T-cell (primary cell): ENCODE measurements at regions not wholly inside any gene's neighbourhood (a gene's known extent, or its start where the extent isn't known, plus 50 kb on each side); places are given as distances from the start of the nearest gene placed in this dataset.

Experiments used
- ATAC-seq, 4 experiments: fragments of 200-7000 bp in 3 of 4; fragments of 150-1000 bp in 1 of 4; cut with Tn5 transposase; replicated peaks in 1 of 4; 1 replicate in 3 of 4; 2 replicates in 1 of 4; pipeline ENCODE4 v1.10.0; 2021; ENCODE audit warnings: moderate library complexity in 3 of 4, mild to moderate bottlenecking in 2 of 4, moderate number of reproducible peaks in 1 of 4
- CTCF ChIA-PET, 2 donors: fragments of 300-600 bp; sonication (Branson Sonifier 250); formaldehyde crosslinking; loops; one replicate each; lab custom pipeline; 2022; ENCODE audit warnings: antibody characterized with exemption in 2 of 2; lab: Charles Lee
- POLR2A ChIA-PET, 2 donors: fragments of 300-600 bp; sonication (Branson Sonifier 250); formaldehyde crosslinking; loops; one replicate each; lab custom pipeline; 2022; ENCODE audit warnings: antibody characterized with exemption in 2 of 2; lab: Charles Lee
- DNase-seq, 35 experiments: peaks; one replicate each; pipeline versions ENCODE4 v3.0.0 to v3.0.0-alpha.2; 2013 to 2023
- H3K27ac ChIP-seq: one replicate; pipeline ENCODE4 v1.5.1; 2013; ENCODE audit warnings: low read length
- H3K27me3 ChIP-seq, 2 experiments: replicated peaks in 1 of 2; 1 replicate in 1 of 2; 2 replicates in 1 of 2; pipeline versions ENCODE4 v1.6.1 to v1.7.0; 2013; ENCODE audit warnings: low read length in 1 of 2, mixed read lengths in 1 of 2; ENCODE audit not compliant: control insufficient read depth in 2 of 2, insufficient read depth in 2 of 2; ENCODE audit errors: extremely low read depth in 1 of 2
- H3K36me3 ChIP-seq, 2 donors: 1 replicate in 1 of 2; 2 replicates in 1 of 2; pipeline versions ENCODE4 v1.6.1 to v1.7.0; 2013; ENCODE audit warnings: low read length in 1 of 2; ENCODE audit not compliant: control insufficient read depth in 2 of 2, insufficient read depth in 1 of 2; ENCODE audit errors: extremely low read depth in 1 of 2
- H3K4me1 ChIP-seq, 2 experiments: 1 replicate in 1 of 2; 2 replicates in 1 of 2; pipeline versions ENCODE4 v1.6.1 to v1.7.0; 2013; ENCODE audit warnings: low read length in 2 of 2, mixed read lengths in 1 of 2; ENCODE audit not compliant: insufficient read depth in 2 of 2, control insufficient read depth in 1 of 2; ENCODE audit errors: extremely low read depth in 1 of 2
- H3K4me3 ChIP-seq, 2 donors: 1 replicate in 1 of 2; 2 replicates in 1 of 2; pipeline versions ENCODE4 v1.5.1 to v1.7.0; 2013; ENCODE audit warnings: mild to moderate bottlenecking in 2 of 2, low read length in 1 of 2, moderate library complexity in 1 of 2; ENCODE audit not compliant: control insufficient read depth in 1 of 2; ENCODE audit errors: extremely low read depth in 1 of 2
- H3K9me3 ChIP-seq: 2 replicates; pipeline ENCODE4 v1.7.0; 2013
- H3K27ac Mint-ChIP-seq, 2 donors: one replicate each; pipeline ENCODE4 v1.8.0; 2020 to 2021; ENCODE audit warnings: mild to moderate bottlenecking in 2 of 2, mixed read lengths in 2 of 2
- H3K27me3 Mint-ChIP-seq, 2 donors: one replicate each; pipeline ENCODE4 v1.8.0; 2021 to 2022; ENCODE audit warnings: mixed read lengths in 2 of 2
- H3K36me3 Mint-ChIP-seq: one replicate; pipeline ENCODE4 v1.8.0; 2021; ENCODE audit warnings: mixed read lengths
- H3K4me1 Mint-ChIP-seq, 3 donors: one replicate each; pipeline ENCODE4 v1.8.0; 2020 to 2022; ENCODE audit warnings: mixed read lengths in 3 of 3, mild to moderate bottlenecking in 1 of 3
- H3K4me3 Mint-ChIP-seq, 3 donors: one replicate each; pipeline ENCODE4 v1.8.0; 2020 to 2022; ENCODE audit warnings: mild to moderate bottlenecking in 3 of 3, mixed read lengths in 3 of 3, moderate library complexity in 3 of 3
- H3K9me3 Mint-ChIP-seq, 3 donors: one replicate each; pipeline ENCODE4 v1.8.0; 2020 to 2022; ENCODE audit warnings: mixed read lengths in 3 of 3
- WGBS: methylation state at CpG from one replicate; pipeline ENCODE4 v1.1.5; 2013; ENCODE audit warnings: missing lambda C conversion rate; ENCODE audit not compliant: insufficient coverage; 5-methylcytosine and 5-hydroxymethylcytosine counted together

- no peaks in the 10 kb centered on the region for H3K27me3 Mint-ChIP-seq
- H3K4me3 Mint-ChIP-seq = no peak overlapping the region
Observed at GRCh38 chr13:55402870-55403269, 1737.8 kb upstream of the PRR20A start.

DNA sequence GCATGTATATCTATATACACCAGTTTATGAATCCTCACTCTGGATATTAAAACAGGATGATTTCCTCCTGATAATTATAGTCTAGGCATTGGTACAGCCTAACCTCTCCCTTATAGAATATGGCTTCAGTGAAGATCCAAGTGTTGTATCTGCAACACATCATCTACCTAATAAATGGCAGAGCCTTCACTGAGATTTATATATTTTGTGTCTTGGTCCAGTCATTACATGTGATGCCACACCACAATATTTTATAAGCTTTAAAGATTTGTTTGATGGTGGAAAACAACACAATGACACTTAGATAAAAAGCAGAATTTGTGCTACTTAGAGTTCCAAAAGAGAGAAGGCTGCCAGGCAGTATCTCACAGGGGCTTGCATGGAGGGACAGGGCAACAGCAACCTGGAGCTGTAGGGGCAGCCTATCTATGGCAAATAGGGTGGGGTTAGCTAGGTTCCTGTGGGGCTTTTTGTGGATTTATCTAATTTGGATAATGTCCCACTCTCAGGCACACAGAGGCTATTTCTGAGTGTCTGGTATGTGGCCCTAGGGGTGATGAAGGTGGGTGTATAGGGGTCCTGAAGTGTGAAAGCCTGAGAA, 1736.7 kb upstream of the PRR20A start:
- no peak overlapping the region for H3K4me3 Mint-ChIP-seq
- DNase-seq = no peak
- H3K4me1 Mint-ChIP-seq = no peaks in the 10 kb centered on the region
- Histone ChIP-seq H3K27me3 (no peaks in the 10 kb centered on the region), H3K9me3 (peaks cover 2% of the 10 kb centered on the region), H3K36me3 (no peaks in the 10 kb centered on the region), H3K4me3 (no peak overlapping the region), H3K4me1 (no peaks in the 10 kb centered on the region), H3K27ac (no peak overlapping the region)
- no peaks in the 10 kb centered on the region for H3K36me3 Mint-ChIP-seq
- no peaks in the 10 kb centered on the region for H3K27me3 Mint-ChIP-seq
- no peak for ATAC-seq
- H3K9me3 Mint-ChIP-seq = peaks cover 4 to 16% (median 9%) of the 10 kb centered on the region in 3 donors
- H3K27ac Mint-ChIP-seq = no peak overlapping the region
- ChIA-PET POLR2A (no interaction called here), CTCF (no interaction called here)

More at GRCh38 chr13:55402870-55403269, 1737.8 kb upstream of the PRR20A start:
- no CpG with 5 or more reads among the region's 1 CpG for WGBS
- peaks cover 2% of the 10 kb centered on the region for H3K9me3 ChIP-seq
- H3K27ac Mint-ChIP-seq = no peak overlapping the region
- CTCF ChIA-PET = no interaction called here
- DNase-seq (no peak), ATAC-seq (no peak)
- no peaks in the 10 kb centered on the region for H3K27me3 ChIP-seq
- peaks cover 4 to 11% (median 5%) of the 10 kb centered on the region in 3 donors for H3K9me3 Mint-ChIP-seq
- no peaks in the 10 kb centered on the region for H3K4me1 ChIP-seq
- H3K36me3 ChIP-seq = no peaks in the 10 kb centered on the region
- H3K27ac ChIP-seq = no peak overlapping the region
- no peak overlapping the region for H3K4me3 ChIP-seq
- H3K36me3 Mint-ChIP-seq = no peaks in the 10 kb centered on the region
- H3K4me1 Mint-ChIP-seq = no peaks in the 10 kb centered on the region
- POLR2A ChIA-PET = no interaction called here

DNA sequence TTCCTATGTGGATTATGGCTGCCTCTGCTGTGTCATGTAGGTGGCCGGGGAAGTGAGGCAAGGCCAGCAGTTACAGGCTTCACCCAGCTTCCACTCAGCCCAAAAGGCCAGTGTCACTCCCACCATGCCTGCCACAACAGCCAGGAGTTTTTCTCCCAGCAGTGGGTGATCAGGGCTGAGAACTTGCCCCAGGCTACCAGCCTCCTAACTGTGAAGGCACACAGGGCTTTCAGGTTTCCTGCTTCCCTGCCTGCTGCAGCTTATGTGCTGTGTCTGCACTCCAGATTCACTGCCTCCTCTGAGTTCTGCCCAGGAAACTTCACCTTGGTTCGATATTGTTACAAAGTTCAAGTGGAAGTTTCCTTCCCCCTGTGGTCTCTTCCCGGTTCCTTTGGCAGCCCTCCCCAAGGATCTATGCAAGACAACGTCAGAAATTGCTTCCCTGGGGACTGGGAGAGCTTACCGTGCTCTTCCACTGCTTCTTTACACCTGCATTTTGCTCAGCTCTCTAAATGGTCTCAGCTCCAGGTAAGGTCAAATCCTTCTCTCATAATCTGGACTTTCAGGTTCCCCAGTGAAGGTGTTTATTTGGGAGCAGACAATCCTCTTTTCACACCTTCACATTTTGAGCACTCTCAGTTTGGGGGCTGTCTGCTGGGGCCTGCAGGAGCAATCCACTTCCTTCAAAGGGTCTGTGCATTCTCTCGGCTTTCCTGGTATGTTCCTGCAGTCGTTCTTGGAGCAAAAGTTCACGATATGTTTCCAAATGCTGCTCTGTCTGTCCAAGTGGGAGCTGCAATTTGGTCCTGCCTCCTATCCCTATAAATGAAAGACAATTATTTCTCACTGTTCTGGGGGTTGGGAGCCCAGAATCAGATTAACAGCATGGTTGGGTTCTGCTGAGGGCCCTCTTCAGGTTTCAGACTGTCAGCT, 1730.1 kb upstream of the PRR20A start:
- Mint-ChIP-seq H3K27me3 (no peaks in the 10 kb centered on the region), H3K4me3 (no peak overlapping the region), H3K9me3 (peaks cover 8 to 19% (median 17%) of the 10 kb centered on the region in 3 donors), H3K27ac (no peak overlapping the region), H3K4me1 (no peaks in the 10 kb centered on the region), H3K36me3 (no peaks in the 10 kb centered on the region)
- H3K27me3 ChIP-seq = no peaks in the 10 kb centered on the region
- H3K4me1 ChIP-seq = no peaks in the 10 kb centered on the region
- ChIA-PET POLR2A (no interaction called here), CTCF (no interaction called here)
- DNase-seq = no peak
- no peak overlapping the region for H3K27ac ChIP-seq
- no peak for ATAC-seq
- H3K36me3 ChIP-seq = no peaks in the 10 kb centered on the region
- 19% methylated on average over 4 of the region's 8 CpGs for WGBS
- H3K4me3 ChIP-seq = no peak overlapping the region
- H3K9me3 ChIP-seq = no peaks in the 10 kb centered on the region

GRCh38 chr13:55418095-55418494, 1722.6 kb upstream of the PRR20A start:
- no CpG with 5 or more reads among the region's 2 CpGs for WGBS
- no peak overlapping the region for H3K27ac Mint-ChIP-seq
- no peaks in the 10 kb centered on the region for H3K27me3 Mint-ChIP-seq
- ChIA-PET CTCF (no interaction called here), POLR2A (no interaction called here)
- no peaks in the 10 kb centered on the region for H3K4me1 Mint-ChIP-seq
- Histone ChIP-seq H3K4me3 (no peak overlapping the region), H3K36me3 (no peaks in the 10 kb centered on the region), H3K4me1 (no peaks in the 10 kb centered on the region), H3K9me3 (peaks cover 2% of the 10 kb centered on the region), H3K27me3 (no peaks in the 10 kb centered on the region), H3K27ac (no peak overlapping the region)
- ATAC-seq = no peak
- no peak overlapping the region for H3K4me3 Mint-ChIP-seq
- DNase-seq = no peak
- H3K36me3 Mint-ChIP-seq = no peaks in the 10 kb centered on the region
- peaks cover 3 to 7% (median 6%) of the 10 kb centered on the region in 3 donors for H3K9me3 Mint-ChIP-seq

- DNase-seq (no peak), ATAC-seq (no peak)
- H3K4me1 Mint-ChIP-seq = no peaks in the 10 kb centered on the region
- H3K27me3 Mint-ChIP-seq = no peaks in the 10 kb centered on the region
- Histone ChIP-seq H3K9me3 (no peaks in the 10 kb centered on the region), H3K27ac (no peak overlapping the region), H3K4me1 (no peaks in the 10 kb centered on the region), H3K4me3 (no peak overlapping the region), H3K36me3 (no peaks in the 10 kb centered on the region), H3K27me3 (no peaks in the 10 kb centered on the region)
- POLR2A ChIA-PET = no interaction called here
- 0% methylated on average over 1 of the region's 4 CpGs for WGBS
- no peak overlapping the region for H3K27ac Mint-ChIP-seq
- H3K36me3 Mint-ChIP-seq = no peaks in the 10 kb centered on the region
- H3K4me3 Mint-ChIP-seq = no peak overlapping the region
- H3K9me3 Mint-ChIP-seq = peaks cover 6 to 22% (median 20%) of the 10 kb centered on the region in 3 donors
- CTCF ChIA-PET = no interaction called here
Observed at GRCh38 chr13:55432814-55433213, 1707.9 kb upstream of the PRR20A start.

GRCh38 chr13:55437162-55437561, 1703.6 kb upstream of the PRR20A start:
- H3K9me3 Mint-ChIP-seq = peaks cover 14 to 32% (median 29%) of the 10 kb centered on the region in 3 donors
- DNase-seq = no peak
- no peak overlapping the region for H3K4me3 Mint-ChIP-seq
- H3K36me3 Mint-ChIP-seq = no peaks in the 10 kb centered on the region
- Histone ChIP-seq H3K27me3 (no peaks in the 10 kb centered on the region), H3K4me1 (no peaks in the 10 kb centered on the region), H3K4me3 (no peak overlapping the region), H3K9me3 (no peaks in the 10 kb centered on the region), H3K36me3 (no peaks in the 10 kb centered on the region), H3K27ac (no peak overlapping the region)
- H3K27ac Mint-ChIP-seq = no peak overlapping the region
- ATAC-seq = no peak
- POLR2A ChIA-PET = no interaction called here
- no CpG with 5 or more reads among the region's 1 CpG for WGBS
- no peaks in the 10 kb centered on the region for H3K4me1 Mint-ChIP-seq
- no peaks in the 10 kb centered on the region for H3K27me3 Mint-ChIP-seq
- CTCF ChIA-PET = no interaction called here
